ENCODE measurements at regions not wholly inside any gene's neighbourhood (a gene's known extent, or its start where the extent isn't known, plus 50 kb on each side); places are given as distances from the start of the nearest gene placed in this dataset.

DNA sequence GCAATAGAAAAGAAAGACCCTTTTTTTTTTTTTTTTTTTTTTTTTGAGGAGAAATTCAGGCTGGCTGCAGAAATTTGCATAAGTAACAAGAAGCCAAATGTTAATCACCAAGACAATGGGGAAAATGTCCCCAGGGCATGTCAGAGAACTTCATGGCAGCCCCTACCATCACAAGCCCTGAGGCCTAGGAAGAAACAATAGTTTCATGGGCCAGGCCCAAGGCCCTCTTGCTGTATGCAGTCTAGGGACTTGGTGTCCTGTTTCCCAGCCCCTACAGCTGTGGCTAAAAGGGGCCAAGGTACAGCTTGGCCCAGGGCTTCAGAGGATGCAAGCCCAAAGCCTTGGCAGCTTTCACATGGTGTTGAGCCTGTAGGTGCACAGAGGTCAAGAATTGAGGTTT is 88.4 kb upstream of the TPP2 start:
- TF ChIP-seq, protein P1, sequence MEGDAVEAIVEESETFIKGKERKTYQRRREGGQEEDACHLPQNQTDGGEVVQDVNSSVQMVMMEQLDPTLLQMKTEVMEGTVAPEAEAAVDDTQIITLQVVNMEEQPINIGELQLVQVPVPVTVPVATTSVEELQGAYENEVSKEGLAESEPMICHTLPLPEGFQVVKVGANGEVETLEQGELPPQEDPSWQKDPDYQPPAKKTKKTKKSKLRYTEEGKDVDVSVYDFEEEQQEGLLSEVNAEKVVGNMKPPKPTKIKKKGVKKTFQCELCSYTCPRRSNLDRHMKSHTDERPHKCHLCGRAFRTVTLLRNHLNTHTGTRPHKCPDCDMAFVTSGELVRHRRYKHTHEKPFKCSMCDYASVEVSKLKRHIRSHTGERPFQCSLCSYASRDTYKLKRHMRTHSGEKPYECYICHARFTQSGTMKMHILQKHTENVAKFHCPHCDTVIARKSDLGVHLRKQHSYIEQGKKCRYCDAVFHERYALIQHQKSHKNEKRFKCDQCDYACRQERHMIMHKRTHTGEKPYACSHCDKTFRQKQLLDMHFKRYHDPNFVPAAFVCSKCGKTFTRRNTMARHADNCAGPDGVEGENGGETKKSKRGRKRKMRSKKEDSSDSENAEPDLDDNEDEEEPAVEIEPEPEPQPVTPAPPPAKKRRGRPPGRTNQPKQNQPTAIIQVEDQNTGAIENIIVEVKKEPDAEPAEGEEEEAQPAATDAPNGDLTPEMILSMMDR (IDR thresholded peaks at IDR 0.05) = no peak
- TF ChIP-seq POLR2AphosphoS5 (IDR thresholded peaks at IDR 0.05) = no peak

Measured in upper lobe of left lung (tissue), 4 donors.